SU-DHL-6 (cell line): ENCODE measurements at regions not wholly inside any gene's neighbourhood (a gene's known extent, or its start where the extent isn't known, plus 50 kb on each side); places are given as distances from the start of the nearest gene placed in this dataset.

ENCODE experiments used
- EZH2phosphoT487 ChIP-seq: fragments of 200-600 bp; sonication (generic), shearing (Covaris generic); conservative IDR thresholded peaks from 2 replicates; pipeline ENCODE4 v1.6.1; 2018; ENCODE audit warnings: mild to moderate bottlenecking, antibody characterized with exemption, low read length, moderate library complexity, mixed read lengths
- TF ChIP-seq, protein P1 (sequence below): fragments of 200-600 bp; sonication (generic); IDR thresholded peaks from one replicate; pipeline ENCODE4 v1.5.1; 2017; ENCODE audit warnings: antibody characterized with exemption, mild to moderate bottlenecking, low read length, moderate library complexity; ENCODE audit not compliant: insufficient read depth, poor library complexity, severe bottlenecking

DNA sequence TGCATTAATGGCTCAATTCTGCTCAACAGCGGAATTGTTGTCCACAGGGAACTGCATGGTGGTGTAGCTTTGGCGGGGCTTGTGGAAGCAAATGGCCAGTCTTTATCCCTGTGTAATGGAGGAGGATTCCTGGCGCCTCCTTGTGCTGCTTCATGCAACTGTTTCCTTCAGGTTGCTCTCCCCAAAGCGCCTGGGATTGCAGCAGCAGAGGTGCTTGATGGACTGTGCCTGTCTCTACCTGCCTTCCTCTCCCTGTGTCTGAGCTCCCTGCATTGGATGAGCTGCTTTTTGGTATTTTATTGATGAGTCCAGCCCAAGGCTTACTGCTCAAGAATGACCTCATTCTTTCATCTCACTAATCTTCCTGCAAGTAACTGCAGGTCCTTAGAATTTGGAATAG lies 72.9 kb upstream of the NDN start:
- TF ChIP-seq, protein P1, sequence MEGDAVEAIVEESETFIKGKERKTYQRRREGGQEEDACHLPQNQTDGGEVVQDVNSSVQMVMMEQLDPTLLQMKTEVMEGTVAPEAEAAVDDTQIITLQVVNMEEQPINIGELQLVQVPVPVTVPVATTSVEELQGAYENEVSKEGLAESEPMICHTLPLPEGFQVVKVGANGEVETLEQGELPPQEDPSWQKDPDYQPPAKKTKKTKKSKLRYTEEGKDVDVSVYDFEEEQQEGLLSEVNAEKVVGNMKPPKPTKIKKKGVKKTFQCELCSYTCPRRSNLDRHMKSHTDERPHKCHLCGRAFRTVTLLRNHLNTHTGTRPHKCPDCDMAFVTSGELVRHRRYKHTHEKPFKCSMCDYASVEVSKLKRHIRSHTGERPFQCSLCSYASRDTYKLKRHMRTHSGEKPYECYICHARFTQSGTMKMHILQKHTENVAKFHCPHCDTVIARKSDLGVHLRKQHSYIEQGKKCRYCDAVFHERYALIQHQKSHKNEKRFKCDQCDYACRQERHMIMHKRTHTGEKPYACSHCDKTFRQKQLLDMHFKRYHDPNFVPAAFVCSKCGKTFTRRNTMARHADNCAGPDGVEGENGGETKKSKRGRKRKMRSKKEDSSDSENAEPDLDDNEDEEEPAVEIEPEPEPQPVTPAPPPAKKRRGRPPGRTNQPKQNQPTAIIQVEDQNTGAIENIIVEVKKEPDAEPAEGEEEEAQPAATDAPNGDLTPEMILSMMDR = no peak
- no peak for TF ChIP-seq EZH2phosphoT487
